Esophagus mucosa (tissue), 1 donor: ENCODE measurements at regions not wholly inside any gene's neighbourhood (a gene's known extent, or its start where the extent isn't known, plus 50 kb on each side); places are given as distances from the start of the nearest gene placed in this dataset.

Experiments used
- ATAC-seq: fragments of 200-7000 bp; cut with Tn5 transposase; one replicate; pipeline ENCODE4 v1.9.1; 2020
- donor health status: DM: yes; HTN: yes; CAD: no.

- ATAC-seq = no peak
These were observed 458.0 kb upstream of the ID2 start for GRCh38 chr2:8223695-8224346.

- ATAC-seq = no peak
These were observed 457.3 kb upstream of the ID2 start for GRCh38 chr2:8224347-8225190.

- ATAC-seq = no peak
These were observed 456.6 kb upstream of the ID2 start for GRCh38 chr2:8225266-8225665.

GRCh38 chr2:8225798-8226197 lies 456.1 kb upstream of the ID2 start:
- ATAC-seq = no peak

- ATAC-seq = peak; percentile 93
These were observed 452.3 kb upstream of the ID2 start for GRCh38 chr2:8229546-8229986.

GRCh38 chr2:8230466-8230865 lies 451.4 kb upstream of the ID2 start:
- ATAC-seq = no peak

GRCh38 chr2:8231902-8232301 lies 450.0 kb upstream of the ID2 start:
- ATAC-seq = no peak

- ATAC-seq = no peak
These were observed 449.0 kb upstream of the ID2 start for GRCh38 chr2:8232871-8233270.

- ATAC-seq = peak; percentile 32
These were observed 447.6 kb upstream of the ID2 start for GRCh38 chr2:8234253-8234652.

GRCh38 chr2:8234757-8235374 lies 447.0 kb upstream of the ID2 start:
- ATAC-seq = peak; percentile 74

- ATAC-seq = no peak
These were observed 446.4 kb upstream of the ID2 start for GRCh38 chr2:8235419-8235818.

- no peak for ATAC-seq
These were observed 445.5 kb upstream of the ID2 start for GRCh38 chr2:8236391-8236790.

GRCh38 chr2:8238521-8239230 lies 443.2 kb upstream of the ID2 start:
- ATAC-seq = no peak

GRCh38 chr2:8239531-8240088 lies 442.2 kb upstream of the ID2 start:
- ATAC-seq = no peak

GRCh38 chr2:8241317-8241716 lies 440.5 kb upstream of the ID2 start:
- ATAC-seq = no peak

GRCh38 chr2:8242739-8243138 lies 439.1 kb upstream of the ID2 start:
- peak; percentile 60 for ATAC-seq

GRCh38 chr2:8243748-8244400 lies 438.0 kb upstream of the ID2 start:
- ATAC-seq = no peak

GRCh38 chr2:8244639-8245038 lies 437.2 kb upstream of the ID2 start:
- no peak for ATAC-seq

- no peak for ATAC-seq
These were observed 435.7 kb upstream of the ID2 start for GRCh38 chr2:8246137-8246536.

GRCh38 chr2:8247905-8248622 lies 433.8 kb upstream of the ID2 start:
- no peak for ATAC-seq

- no peak for ATAC-seq
These were observed 433.3 kb upstream of the ID2 start for GRCh38 chr2:8248623-8248957.

GRCh38 chr2:8249141-8249540 lies 432.7 kb upstream of the ID2 start:
- no peak for ATAC-seq
